ENCODE measurements at regions not wholly inside any gene's neighbourhood (a gene's known extent, or its start where the extent isn't known, plus 50 kb on each side); places are given as distances from the start of the nearest gene placed in this dataset.

GRCh38 chr11:70021586-70021985 lies 56.5 kb upstream of the ANO1 start:
- no peak for DNase-seq (ENCODE audit: low read depth in 2 of 3, low spot score in 2 of 3)

- no peak for DNase-seq (ENCODE audit: low read depth in 2 of 3, low spot score in 2 of 3)
Observed at GRCh38 chr11:70024036-70024772, 53.9 kb upstream of the ANO1 start.

GRCh38 chr11:70024773-70025045 lies 53.4 kb upstream of the ANO1 start:
- DNase-seq (ENCODE audit: low read depth in 2 of 3, low spot score in 2 of 3), result no peak

- no peak for DNase-seq (ENCODE audit: low read depth in 2 of 3, low spot score in 2 of 3)
Observed at GRCh38 chr11:70025308-70025707, 52.8 kb upstream of the ANO1 start.

- no peak for DNase-seq (ENCODE audit: low read depth in 2 of 3, low spot score in 2 of 3)
Observed at GRCh38 chr11:70026012-70026411, 52.1 kb upstream of the ANO1 start.

- no peak for DNase-seq (ENCODE audit: low read depth in 2 of 3, low spot score in 2 of 3)
Observed at GRCh38 chr11:70026726-70027125, 51.4 kb upstream of the ANO1 start.

GRCh38 chr11:70027451-70027850 lies 50.7 kb upstream of the ANO1 start:
- no peak for DNase-seq (ENCODE audit: low read depth in 2 of 3, low spot score in 2 of 3)

- no peak for DNase-seq (ENCODE audit: low read depth in 2 of 3, low spot score in 2 of 3)
Observed at GRCh38 chr11:70028147-70028855, 49.8 kb upstream of the ANO1 start.

Data from activated CD8-positive, alpha-beta memory T cell treated with anti-CD3 and anti-CD28 coated beads for 48 hours (primary cell).